HepG2 (cell line): ENCODE measurements at regions not wholly inside any gene's neighbourhood (a gene's known extent, or its start where the extent isn't known, plus 50 kb on each side); places are given as distances from the start of the nearest gene placed in this dataset.

Experiments used
- ATAC-seq: fragments of 200-7000 bp; cut with Tn5 transposase; 3 replicates; pipeline ENCODE4 v1.9.1; 2020; ENCODE audit warnings: mild to moderate bottlenecking, moderate library complexity
- BruUV-seq: library from RNA; stranded (reverse); fragments of 400-500 nt; replicated peaks from 2 replicates; lab custom pipeline; 2021; lab: Mats Ljungman, UMichigan
- CTCF ChIA-PET: fragments of 300-600 bp; formaldehyde crosslinking; extraction: SDS; loops from one replicate; lab custom pipeline; 2021; ENCODE audit warnings: low total read pairs, inconsistent platforms, low intra/inter-chr PET ratio; lab: Yijun Ruan, JAX
- POLR2A ChIA-PET: fragments of 350-600 bp; sonication (Branson Sonifier 250); formaldehyde crosslinking; loops from one replicate; lab custom pipeline; 2020; ENCODE audit warnings: antibody characterized with exemption, inconsistent platforms; lab: Yijun Ruan, JAX
- DNase-seq: peaks from one replicate; pipeline ENCODE4 v3.0.0-alpha.2; 2015; ENCODE audit warnings: low spot score
- FAIRE-seq: peaks from 3 replicates; lab custom pipeline; 2011; peaks lifted over from hg19 to GRCh38; lab: Jason Lieb, UNC
- H2AFZ ChIP-seq: one replicate; pipeline ENCODE4 v1.6.1; 2011; ENCODE audit warnings: low read length, inconsistent platforms
- H3K27ac ChIP-seq: fragments of 300-600 bp; 3 replicates; pipeline ENCODE4 v1.8.0; 2011; ENCODE audit warnings: mixed run types, mild to moderate bottlenecking, mixed read lengths, low read length, inconsistent platforms; ENCODE audit not compliant: insufficient read depth; ENCODE audit errors: extremely low read length
- H3K27me3 ChIP-seq, 2 experiments: fragments of 200-600 bp in 1 of 2; 2 replicates in 1 of 2; 3 replicates in 1 of 2; pipeline versions ENCODE4 v1.6.0 to v1.8.0; 2011; ENCODE audit warnings: low read length in 2 of 2, mild to moderate bottlenecking in 2 of 2, moderate library complexity in 2 of 2, inconsistent platforms in 1 of 2; ENCODE audit not compliant: insufficient read depth in 2 of 2, control insufficient read depth in 1 of 2
- H3K36me3 ChIP-seq, 2 experiments: fragments of 200-600 bp in 1 of 2; replicated peaks in 1 of 2; 2 replicates in 1 of 2; 3 replicates in 1 of 2; pipeline versions ENCODE4 v1.5.1 to v1.8.0; 2011; ENCODE audit warnings: low read length in 2 of 2, inconsistent platforms in 1 of 2; ENCODE audit not compliant: insufficient read depth in 2 of 2, control insufficient read depth in 1 of 2
- H3K4me1 ChIP-seq: 2 replicates; pipeline ENCODE4 v1.5.1; 2012; ENCODE audit warnings: low read length, inconsistent platforms; ENCODE audit not compliant: insufficient read depth
- H3K4me2 ChIP-seq: 2 replicates; pipeline ENCODE4 v1.6.0; 2011; ENCODE audit warnings: low read depth, low read length, inconsistent platforms
- H3K4me3 ChIP-seq, 3 experiments: fragments of 200-600 bp in 1 of 3; sonication (generic), shearing (Covaris generic) in 1 of 3; replicated peaks in 1 of 3; 2 replicates each; pipeline ENCODE4 v1.5.1; 2011 to 2016; ENCODE audit warnings: low read length in 3 of 3, inconsistent platforms in 2 of 3, low read depth in 2 of 3, mild to moderate bottlenecking in 2 of 3, control low read depth in 1 of 3, mixed read lengths in 1 of 3; ENCODE audit not compliant: insufficient read depth in 1 of 3
- H3K79me2 ChIP-seq: one replicate; pipeline ENCODE4 v1.6.1; 2011; ENCODE audit warnings: low read length, inconsistent platforms; ENCODE audit not compliant: insufficient read depth
- H3K9ac ChIP-seq: 2 replicates; pipeline ENCODE4 v1.6.0; 2011; ENCODE audit warnings: mild to moderate bottlenecking, low read depth, low read length, inconsistent platforms; ENCODE audit not compliant: insufficient read depth
- H3K9me3 ChIP-seq: 2 replicates; pipeline ENCODE4 v1.5.1; 2012; ENCODE audit warnings: mild to moderate bottlenecking, low read length
- H4K20me1 ChIP-seq: 2 replicates; pipeline ENCODE4 v1.6.0; 2011; ENCODE audit warnings: inconsistent platforms, mild to moderate bottlenecking, low read length, moderate library complexity; ENCODE audit not compliant: insufficient read depth
- IKZF4 ChIP-seq: sonication (generic); formaldehyde crosslinking; IDR thresholded peaks from 2 replicates; pipeline ENCODE4 v1.5.1; 2020; ENCODE audit warnings: borderline replicate concordance, mild to moderate bottlenecking, low read depth, missing genetic modification reagents; ENCODE audit errors: not compliant biosample characterization
- KAT8 ChIP-seq: IDR thresholded peaks from 2 replicates; pipeline ENCODE4 v1.6.1; 2016; ENCODE audit warnings: missing genetic modification reagents, missing compliant biosample characterization
- MAFF ChIP-seq: IDR thresholded peaks from 2 replicates; pipeline ENCODE4 v1.6.1; 2011; ENCODE audit warnings: low read depth, low read length, improper control_type of control experiment
- MNT ChIP-seq: fragments of 450-650 bp; IDR thresholded peaks from 2 replicates; pipeline ENCODE4 v1.6.1; 2016
- PHF8 ChIP-seq: sonication (generic); formaldehyde crosslinking; IDR thresholded peaks from 2 replicates; pipeline ENCODE4 v1.5.0; 2020; ENCODE audit warnings: missing genetic modification reagents
- PRDM4 ChIP-seq: sonication (generic); formaldehyde crosslinking; IDR thresholded peaks from 2 replicates; pipeline ENCODE4 v1.9.0; 2021; ENCODE audit warnings: missing genetic modification reagents, borderline replicate concordance
- TBP ChIP-seq: sonication (generic); formaldehyde crosslinking; IDR thresholded peaks from 2 replicates; pipeline ENCODE4 v1.5.0; 2020; ENCODE audit warnings: missing genetic modification reagents
- THAP7 ChIP-seq: sonication (generic); formaldehyde crosslinking; IDR thresholded peaks from 2 replicates; pipeline ENCODE4 v1.8.1; 2023; ENCODE audit warnings: mild to moderate bottlenecking, missing genetic modification reagents
- TP53 ChIP-seq: sonication (generic); formaldehyde crosslinking; conservative IDR thresholded peaks from 2 replicates; pipeline ENCODE4 v1.4.0; 2020; ENCODE audit warnings: missing genetic modification reagents
- ZBTB10 ChIP-seq: sonication (generic); formaldehyde crosslinking; IDR thresholded peaks from 2 replicates; pipeline ENCODE4 v1.4.0; 2020; ENCODE audit warnings: missing genetic modification reagents, borderline replicate concordance
- ZFP90 ChIP-seq: sonication (generic); formaldehyde crosslinking; IDR thresholded peaks from 2 replicates; pipeline ENCODE4 v1.8.0; 2022; ENCODE audit warnings: missing genetic modification reagents, mild to moderate bottlenecking, inconsistent platforms, borderline replicate concordance
- ZNF138 ChIP-seq: sonication (generic); formaldehyde crosslinking; IDR thresholded peaks from 2 replicates; pipeline ENCODE4 v1.5.0; 2020; ENCODE audit warnings: mild to moderate bottlenecking, low read depth, missing genetic modification reagents
- ZNF232 ChIP-seq: sonication (generic); formaldehyde crosslinking; IDR thresholded peaks from 2 replicates; pipeline ENCODE4 v1.4.0; 2020; ENCODE audit warnings: missing genetic modification reagents, borderline replicate concordance
- ZNF430 ChIP-seq: sonication (generic); formaldehyde crosslinking; IDR thresholded peaks from 2 replicates; pipeline ENCODE4 v1.9.0; 2021; ENCODE audit warnings: mild to moderate bottlenecking, missing genetic modification reagents
- ZNF589 ChIP-seq: sonication (generic); formaldehyde crosslinking; conservative IDR thresholded peaks from 2 replicates; pipeline ENCODE4 v1.8.0; 2022; ENCODE audit warnings: mild to moderate bottlenecking, moderate library complexity, missing genetic modification reagents
- ZNF850 ChIP-seq: sonication (generic); formaldehyde crosslinking; conservative IDR thresholded peaks from 2 replicates; pipeline ENCODE4 v1.9.0; 2021; ENCODE audit warnings: mild to moderate bottlenecking, missing genetic modification reagents
- ZSCAN9 ChIP-seq: IDR thresholded peaks from 2 replicates; pipeline ENCODE4 v1.6.1; 2016; ENCODE audit warnings: borderline replicate concordance
- in situ Hi-C: cut with HindIII; loops from 2 replicates; pipeline ENCODE4 v1.10.0; 2017; ENCODE audit warnings: low pct_unique_long_range_greater_than_20kb; ENCODE audit not compliant: extremely low pct_ligation_motif_present
- intact Hi-C: fragments of 100-400 bp; cut with micrococcal nuclease; formaldehyde crosslinking; loops from one replicate; pipeline ENCODE4 v1.10.0; 2022; ENCODE audit not compliant: unreplicated experiment
- TF ChIP-seq, protein P1 (sequence below): sonication (generic); IDR thresholded peaks from 2 replicates; pipeline ENCODE4 v1.6.1; 2016; ENCODE audit warnings: low read depth, borderline replicate concordance

GRCh38 chr3:55235416-55235815 lies 251.7 kb downstream of the WNT5A start:
- POLR2A ChIA-PET = no interaction called here
- Histone ChIP-seq H3K9me3 (peaks cover 4% of the 10 kb centered on the region; the same call in 1 of the 2 replicates), H3K36me3 (no peaks in the 10 kb centered on the region), H3K79me2 (no peaks in the 10 kb centered on the region), H3K27ac (no peak overlapping the region), H3K27me3 (no peaks in the 10 kb centered on the region), H4K20me1 (no peaks in the 10 kb centered on the region), H3K4me3 (no peak overlapping the region), H2AFZ (no peak overlapping the region), H3K4me2 (no peak overlapping the region), H3K4me1 (no peaks in the 10 kb centered on the region), H3K9ac (no peak overlapping the region)
- FAIRE-seq (no peak), DNase-seq (no peak), ATAC-seq (no peak)
- BruUV-seq = no TSS peak
- intact Hi-C loops (no loop called here), in situ Hi-C loops (no loop called here)
- TF ChIP-seq MNT = no peak
- no peak for TF ChIP-seq KAT8 (CRISPR knock-in tag)
- TF ChIP-seq ZBTB10 = no peak
- TF ChIP-seq TBP (CRISPR knock-in tag) = no peak
- TF ChIP-seq MAFF = no peak
- no peak for TF ChIP-seq ZNF589 (CRISPR knock-in tag)
- TF ChIP-seq ZSCAN9 (CRISPR knock-in tag) = no peak
- TF ChIP-seq IKZF4 (CRISPR knock-in tag) = no peak
- TF ChIP-seq ZNF430 (CRISPR knock-in tag) = no peak
- TF ChIP-seq PRDM4 (CRISPR knock-in tag) = no peak
- no peak for TF ChIP-seq PHF8 (CRISPR knock-in tag)
- TF ChIP-seq, protein P1, sequence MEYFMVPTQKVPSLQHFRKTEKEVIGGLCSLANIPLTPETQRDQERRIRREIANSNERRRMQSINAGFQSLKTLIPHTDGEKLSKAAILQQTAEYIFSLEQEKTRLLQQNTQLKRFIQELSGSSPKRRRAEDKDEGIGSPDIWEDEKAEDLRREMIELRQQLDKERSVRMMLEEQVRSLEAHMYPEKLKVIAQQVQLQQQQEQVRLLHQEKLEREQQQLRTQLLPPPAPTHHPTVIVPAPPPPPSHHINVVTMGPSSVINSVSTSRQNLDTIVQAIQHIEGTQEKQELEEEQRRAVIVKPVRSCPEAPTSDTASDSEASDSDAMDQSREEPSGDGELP = no peak
- no peak for TF ChIP-seq ZNF232 (CRISPR knock-in tag)
- no peak for TF ChIP-seq ZNF138 (CRISPR knock-in tag)
- no peak for TF ChIP-seq ZFP90
- TF ChIP-seq THAP7 (CRISPR knock-in tag) = no peak
- TF ChIP-seq TP53 = no peak
- no peak for TF ChIP-seq ZNF850 (CRISPR knock-in tag)
- CTCF ChIA-PET = no interaction called here
